ENCODE measurements at regions not wholly inside any gene's neighbourhood (a gene's known extent, or its start where the extent isn't known, plus 50 kb on each side); places are given as distances from the start of the nearest gene placed in this dataset.

DNA sequence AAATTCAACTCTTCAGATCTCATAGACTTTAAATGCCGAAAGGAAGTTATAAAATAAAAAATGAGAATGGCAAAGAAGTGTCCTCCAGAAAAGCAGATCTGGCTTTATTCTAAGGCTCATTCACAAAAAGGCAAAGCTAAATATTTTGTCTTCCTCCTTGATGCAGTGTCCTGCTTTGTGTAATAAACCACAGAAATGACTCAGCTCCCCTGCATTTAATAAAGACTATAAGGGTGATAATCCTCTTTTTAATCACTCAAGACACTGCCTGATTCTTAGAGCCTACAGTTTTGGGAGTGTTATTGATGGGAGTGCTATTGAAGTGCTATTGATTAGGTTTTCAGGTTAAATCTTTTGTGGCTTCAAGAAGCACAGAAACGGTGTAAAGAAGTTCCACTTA lies 482.0 kb downstream of the PCDH20 start:
- TF ChIP-seq, protein P1, sequence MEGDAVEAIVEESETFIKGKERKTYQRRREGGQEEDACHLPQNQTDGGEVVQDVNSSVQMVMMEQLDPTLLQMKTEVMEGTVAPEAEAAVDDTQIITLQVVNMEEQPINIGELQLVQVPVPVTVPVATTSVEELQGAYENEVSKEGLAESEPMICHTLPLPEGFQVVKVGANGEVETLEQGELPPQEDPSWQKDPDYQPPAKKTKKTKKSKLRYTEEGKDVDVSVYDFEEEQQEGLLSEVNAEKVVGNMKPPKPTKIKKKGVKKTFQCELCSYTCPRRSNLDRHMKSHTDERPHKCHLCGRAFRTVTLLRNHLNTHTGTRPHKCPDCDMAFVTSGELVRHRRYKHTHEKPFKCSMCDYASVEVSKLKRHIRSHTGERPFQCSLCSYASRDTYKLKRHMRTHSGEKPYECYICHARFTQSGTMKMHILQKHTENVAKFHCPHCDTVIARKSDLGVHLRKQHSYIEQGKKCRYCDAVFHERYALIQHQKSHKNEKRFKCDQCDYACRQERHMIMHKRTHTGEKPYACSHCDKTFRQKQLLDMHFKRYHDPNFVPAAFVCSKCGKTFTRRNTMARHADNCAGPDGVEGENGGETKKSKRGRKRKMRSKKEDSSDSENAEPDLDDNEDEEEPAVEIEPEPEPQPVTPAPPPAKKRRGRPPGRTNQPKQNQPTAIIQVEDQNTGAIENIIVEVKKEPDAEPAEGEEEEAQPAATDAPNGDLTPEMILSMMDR (IDR thresholded peaks at IDR 0.05) = no peak
- TF ChIP-seq POLR2A (IDR thresholded peaks at IDR 0.05) (no peak), POLR2AphosphoS5 (IDR thresholded peaks at IDR 0.05; ENCODE audit: insufficient read depth in 1 of 2, low read depth in 1 of 2) (no peak)

Data from vagina (tissue), 2 donors.